ELR (cell line): ENCODE measurements at regions not wholly inside any gene's neighbourhood (a gene's known extent, or its start where the extent isn't known, plus 50 kb on each side); places are given as distances from the start of the nearest gene placed in this dataset.

Experiments
- DNase-seq: peaks from one replicate; pipeline ENCODE4 v3.0.0-alpha.2; 2015; ENCODE audit warnings: low read depth

GRCh38 chrX:131778269-131779218, 234.7 kb downstream of the OR13H1 start:
- peak; percentile 45 for DNase-seq

DNA sequence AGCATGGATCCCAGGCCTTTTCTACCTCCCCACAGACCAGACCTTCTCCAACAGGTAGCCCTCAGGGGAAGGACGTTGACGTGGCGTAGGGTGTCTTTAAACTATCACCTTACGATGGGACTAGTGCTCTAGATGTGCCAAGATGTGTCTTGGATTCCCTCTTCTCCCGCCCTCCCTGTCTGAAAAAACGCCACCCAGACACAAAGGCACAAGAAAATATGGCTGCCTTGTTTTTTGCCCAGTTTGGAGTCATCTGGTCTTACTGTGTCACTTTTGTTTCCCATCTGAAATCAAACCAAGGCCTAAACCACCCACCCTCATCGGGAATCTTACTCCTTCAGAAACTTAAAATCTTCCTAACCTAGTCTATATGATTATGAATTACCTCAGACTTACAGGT, 235.4 kb downstream of the OR13H1 start:
- no peak for DNase-seq

GRCh38 chrX:131779741-131780140, 235.9 kb downstream of the OR13H1 start:
- DNase-seq = no peak

DNA sequence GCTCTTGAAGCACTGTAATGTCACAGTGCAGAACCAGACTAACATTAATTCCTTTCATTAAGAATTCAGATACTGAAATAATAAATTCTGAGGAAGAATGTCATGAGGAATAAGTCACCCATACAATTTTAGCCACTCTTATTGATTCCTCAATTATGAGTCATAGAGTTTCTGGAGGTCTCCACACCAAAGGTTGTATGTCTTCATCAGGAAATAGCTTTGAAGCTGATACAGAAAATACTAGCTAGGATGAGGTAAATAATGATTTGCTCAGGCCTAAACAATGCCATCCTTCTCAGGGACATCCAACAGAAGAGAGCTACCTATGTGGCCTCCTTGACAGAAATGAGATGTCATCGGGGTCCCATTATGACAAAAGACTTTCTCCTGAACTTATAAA, 238.8 kb downstream of the OR13H1 start:
- DNase-seq = peak; percentile 40

- DNase-seq = no peak
Measured at GRCh38 chrX:131783555-131784308, 239.4 kb upstream of the STK26 start.

GRCh38 chrX:131789664-131790063, 233.4 kb upstream of the STK26 start:
- DNase-seq = no peak

DNA sequence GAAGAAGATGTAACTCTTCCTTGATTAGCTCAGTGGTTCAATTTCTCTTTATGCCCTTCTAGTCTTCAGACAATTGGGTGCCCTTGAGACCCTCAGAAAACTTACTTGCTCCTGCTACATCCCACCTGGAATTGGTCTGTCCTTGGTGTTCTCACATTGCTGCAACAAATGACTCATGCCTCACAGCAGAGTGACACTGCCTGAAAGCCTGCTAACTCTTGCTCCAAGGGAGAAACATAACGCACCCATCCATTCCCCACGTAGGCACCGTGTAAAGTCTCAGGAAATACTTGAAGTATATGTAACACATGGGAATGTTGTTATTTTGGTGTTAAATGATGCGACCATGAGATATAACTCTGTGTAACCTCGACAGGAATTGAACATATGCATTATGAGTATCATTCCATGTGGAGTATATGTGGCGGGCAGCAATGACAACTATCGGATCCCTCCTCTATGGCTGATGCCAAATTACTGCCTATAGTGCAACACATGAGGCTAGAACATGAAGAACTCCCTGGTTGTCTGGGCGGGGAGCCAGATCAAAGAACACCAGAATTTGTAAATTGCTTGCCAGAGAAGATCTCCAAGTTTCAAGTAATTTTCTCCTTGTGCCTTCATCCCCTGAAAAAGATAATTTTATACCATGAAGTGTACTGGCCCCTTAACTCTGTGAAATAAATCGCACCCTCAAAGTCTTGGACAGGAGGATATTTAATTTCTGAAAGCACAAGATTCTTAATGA, 231.3 kb upstream of the STK26 start:
- peak; percentile 15 for DNase-seq

GRCh38 chrX:131792356-131792749, 230.7 kb upstream of the STK26 start:
- peak; percentile 42 for DNase-seq

GRCh38 chrX:131792789-131793462, 230.2 kb upstream of the STK26 start:
- peak; percentile 72 for DNase-seq

GRCh38 chrX:131795442-131796229, 227.5 kb upstream of the STK26 start:
- no peak for DNase-seq

DNA sequence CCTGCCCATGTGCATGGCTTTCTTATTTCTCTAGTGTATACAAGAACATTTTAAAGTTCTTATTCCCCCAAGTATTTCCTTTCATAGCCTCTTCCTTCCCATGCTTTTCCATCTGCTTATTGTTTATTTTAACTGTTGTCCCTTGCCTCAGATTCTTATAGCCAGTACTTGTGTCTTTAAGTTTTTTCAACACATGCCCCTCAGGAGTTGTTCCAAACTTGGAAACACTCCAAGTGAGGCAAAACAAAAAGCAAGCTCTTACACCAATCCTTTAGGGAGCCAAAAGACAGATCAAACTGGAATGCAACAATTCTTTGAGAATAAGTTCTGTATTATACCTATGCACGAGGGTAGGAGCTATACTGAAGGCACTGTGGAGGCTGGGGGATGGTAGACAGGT, 222.0 kb upstream of the STK26 start:
- DNase-seq = no peak

DNA sequence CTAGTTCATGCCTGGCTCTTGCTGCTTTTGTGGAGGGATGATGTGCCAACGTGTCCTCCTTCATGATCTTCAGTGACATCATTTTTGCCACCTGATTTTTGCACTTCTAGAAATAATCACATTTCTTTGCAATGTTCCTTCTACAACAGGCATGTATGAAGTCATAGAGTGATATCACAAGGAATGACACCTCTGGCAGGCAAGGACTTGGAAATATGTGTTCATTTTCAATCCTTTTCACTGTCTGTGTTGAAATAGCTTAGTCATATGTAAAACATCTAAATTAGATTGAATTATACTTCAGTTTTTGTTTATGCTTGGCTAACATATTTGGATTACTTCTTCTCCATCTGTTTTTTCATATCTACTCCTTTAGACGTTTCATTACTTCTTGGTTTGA, 221.2 kb upstream of the STK26 start:
- no peak for DNase-seq

- no peak for DNase-seq
Measured at GRCh38 chrX:131802836-131803626, 220.1 kb upstream of the STK26 start.

DNA sequence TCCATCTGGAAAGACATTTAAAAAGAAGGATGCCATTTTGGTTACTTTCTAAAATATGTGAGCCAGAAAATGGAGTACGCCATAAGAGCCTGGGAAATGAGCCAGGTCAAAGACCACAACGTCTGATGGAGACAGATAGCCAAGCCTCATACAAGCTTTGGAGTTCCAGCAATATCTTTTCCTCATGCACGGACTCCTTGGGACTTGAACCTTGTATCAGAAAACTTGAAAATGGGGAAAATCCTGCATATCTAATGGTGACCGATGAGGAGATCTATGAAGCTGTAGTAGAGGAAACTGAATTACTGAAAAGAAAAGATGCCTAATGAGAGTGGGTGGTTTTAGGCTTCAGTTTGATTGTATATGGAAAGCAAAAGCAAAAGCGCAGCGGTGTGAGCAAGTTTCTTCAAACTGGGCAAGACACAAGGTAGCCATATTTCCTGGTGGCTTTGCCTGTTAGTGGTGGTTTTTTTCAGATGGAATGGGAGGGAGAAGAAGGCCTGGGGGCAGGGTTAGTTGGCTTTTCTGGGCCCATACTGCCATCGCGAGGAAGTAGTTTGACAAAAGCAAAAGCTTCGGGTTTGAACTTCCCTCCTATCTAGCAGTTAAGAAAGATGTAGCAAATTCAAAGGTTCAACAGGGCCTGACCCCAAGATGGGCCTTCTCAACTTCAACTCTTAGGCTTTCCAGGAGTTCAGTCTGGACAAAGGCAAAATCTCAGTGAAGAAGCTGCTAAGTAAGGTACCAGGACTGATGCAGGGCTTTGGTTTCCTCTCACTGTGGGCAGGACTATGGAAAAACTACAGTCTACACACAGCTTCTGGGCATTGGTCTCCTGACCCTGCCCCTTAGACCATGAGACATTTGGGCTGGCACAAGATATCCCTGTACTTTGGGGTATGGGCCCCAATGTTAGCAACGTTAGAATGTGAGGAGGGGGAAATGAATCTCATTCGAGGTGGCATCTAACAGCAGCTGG, 210.0 kb upstream of the STK26 start:
- DNase-seq = peak; percentile 15

DNA sequence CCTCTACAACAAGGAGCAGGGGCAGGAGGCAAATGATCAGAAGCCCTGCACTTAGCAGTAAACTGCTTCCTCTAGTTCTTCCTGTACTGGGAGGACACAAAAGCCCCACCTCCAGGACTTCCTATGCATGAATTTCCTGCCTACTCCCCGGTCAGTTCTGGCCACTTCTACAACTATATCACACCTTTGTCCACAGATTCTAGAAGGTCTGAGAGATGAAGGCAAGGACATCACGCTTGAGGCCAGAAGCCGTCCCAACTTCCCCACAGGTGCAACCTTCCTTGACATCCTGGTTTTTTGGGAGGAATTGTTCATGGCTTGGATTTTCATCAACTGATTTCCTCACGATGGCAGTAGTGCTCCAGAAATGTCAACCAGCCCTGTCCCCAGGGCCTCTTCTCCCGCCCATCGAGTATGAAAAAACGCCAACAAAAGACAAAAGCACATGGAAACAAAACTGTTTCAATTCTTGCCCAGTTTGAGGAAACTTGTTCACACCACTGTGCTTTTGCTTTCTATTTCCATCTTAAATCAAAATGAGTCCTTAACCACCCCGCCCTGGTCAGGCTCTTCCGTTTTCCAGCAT, 206.5 kb upstream of the STK26 start:
- DNase-seq = peak; percentile 40

GRCh38 chrX:131818297-131818936, 204.7 kb upstream of the STK26 start:
- DNase-seq = no peak

GRCh38 chrX:131821945-131822622, 201.0 kb upstream of the STK26 start:
- no peak for DNase-seq
